ENCODE measurements at regions not wholly inside any gene's neighbourhood (a gene's known extent, or its start where the extent isn't known, plus 50 kb on each side); places are given as distances from the start of the nearest gene placed in this dataset.
"Not testable (repeated sequence)": the region's sequence is repeated elsewhere in the genome, so short reads cannot be mapped to it uniquely, and the experiment has no call there.

DNA sequence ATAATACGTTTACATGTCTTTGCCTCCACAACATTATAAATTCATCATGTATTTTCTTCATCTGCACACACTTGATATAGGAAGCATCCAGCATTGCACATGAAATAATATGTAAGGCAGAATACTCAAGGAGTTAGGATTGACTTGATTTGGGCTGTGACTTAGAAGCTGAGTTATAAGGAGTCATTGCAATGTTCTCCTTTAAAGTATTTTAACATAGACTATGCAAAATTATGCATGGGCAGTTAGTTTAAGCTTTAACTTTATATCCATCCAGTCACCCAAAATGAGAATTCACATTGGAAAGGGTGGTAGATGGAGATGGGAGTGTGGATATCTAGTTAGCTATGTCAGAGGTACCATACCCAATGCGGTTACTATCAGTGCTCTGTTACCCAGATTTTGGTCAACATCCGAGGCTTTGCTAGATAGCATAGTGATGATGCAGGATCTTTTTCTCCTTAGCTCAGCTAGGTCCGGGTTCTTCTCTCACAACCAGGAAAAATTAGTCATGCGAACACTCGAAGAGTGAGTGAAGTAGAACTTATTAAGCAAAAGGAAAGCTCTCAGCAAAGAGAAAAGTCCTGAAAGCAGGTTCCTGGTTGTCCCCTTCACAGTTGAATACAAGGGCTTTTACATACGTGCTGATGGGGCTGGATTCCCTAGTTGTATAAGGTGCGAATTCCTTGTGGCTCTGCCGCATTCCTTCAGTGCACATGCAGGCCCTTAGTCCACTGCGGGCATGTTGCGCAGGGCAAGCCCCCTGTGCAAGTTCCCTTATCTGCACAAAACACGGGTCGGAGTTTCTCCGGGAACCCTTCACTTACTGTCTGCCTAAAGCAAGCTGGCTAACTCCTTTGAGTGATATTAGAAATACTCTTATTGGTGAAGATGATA is 73.1 kb upstream of the FAM20A start:
- H3K27me3 ChIP-seq (ENCODE audit: insufficient read depth, low read length): peaks cover 4% of the 10 kb centered on the region
- H2AFZ ChIP-seq (ENCODE audit: low read depth, low read length): no peak overlapping the region
- no peak overlapping the region for H3K4me3 ChIP-seq (ENCODE audit: low read length)
- H3K9me3 ChIP-seq (ENCODE audit: low read length): no peaks in the 10 kb centered on the region
- H3K4me1 ChIP-seq (ENCODE audit: insufficient read depth, low read length): no peaks in the 10 kb centered on the region
- H3K36me3 ChIP-seq (ENCODE audit: insufficient read depth, low read length): no peaks in the 10 kb centered on the region

GRCh38 chr17:68670967-68671693 is 70.0 kb upstream of the FAM20A start:
- Histone ChIP-seq H3K4me1 (ENCODE audit: insufficient read depth, low read length) (no peaks in the 10 kb centered on the region), H2AFZ (ENCODE audit: low read depth, low read length) (no peak overlapping the region), H3K27me3 (ENCODE audit: insufficient read depth, low read length) (no peaks in the 10 kb centered on the region), H3K36me3 (ENCODE audit: insufficient read depth, low read length) (no peaks in the 10 kb centered on the region), H3K9me3 (ENCODE audit: low read length) (no peaks in the 10 kb centered on the region), H3K4me3 (ENCODE audit: low read length) (no peak overlapping the region)

GRCh38 chr17:68666438-68666837 is 65.3 kb upstream of the FAM20A start:
- H3K4me3 ChIP-seq (ENCODE audit: low read length); H3K36me3 ChIP-seq (ENCODE audit: insufficient read depth, low read length); H2AFZ ChIP-seq (ENCODE audit: low read depth, low read length); H3K9me3 ChIP-seq (ENCODE audit: low read length); H3K27me3 ChIP-seq (ENCODE audit: insufficient read depth, low read length); H3K4me1 ChIP-seq (ENCODE audit: insufficient read depth, low read length): not testable (repeated sequence)

DNA sequence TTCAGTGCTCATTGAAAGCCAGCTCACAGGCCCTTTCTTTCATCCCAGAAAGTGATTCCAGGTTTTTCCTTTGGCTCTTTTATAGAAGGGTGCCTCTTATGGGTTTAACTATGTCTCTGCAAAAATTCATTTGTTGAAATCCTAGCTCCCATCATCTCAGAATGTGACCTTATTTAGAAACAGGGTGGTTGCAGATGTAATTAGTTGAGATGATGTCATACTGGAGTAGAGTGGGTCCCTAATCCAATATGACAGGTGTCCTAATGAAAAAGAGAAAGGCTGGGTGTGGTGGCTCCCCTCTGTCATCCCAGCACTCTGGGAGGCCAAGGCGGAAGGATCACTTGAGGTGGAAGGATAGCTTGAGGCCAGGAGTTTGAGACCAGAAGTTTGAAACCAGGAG is 64.2 kb upstream of the FAM20A start:
- Histone ChIP-seq H3K4me1 (ENCODE audit: insufficient read depth, low read length) (no peaks in the 10 kb centered on the region), H3K36me3 (ENCODE audit: insufficient read depth, low read length) (no peaks in the 10 kb centered on the region), H2AFZ (ENCODE audit: low read depth, low read length) (no peak overlapping the region), H3K27me3 (ENCODE audit: insufficient read depth, low read length) (peaks cover 2% of the 10 kb centered on the region), H3K9me3 (ENCODE audit: low read length) (no peaks in the 10 kb centered on the region), H3K4me3 (ENCODE audit: low read length) (no peak overlapping the region)

DNA sequence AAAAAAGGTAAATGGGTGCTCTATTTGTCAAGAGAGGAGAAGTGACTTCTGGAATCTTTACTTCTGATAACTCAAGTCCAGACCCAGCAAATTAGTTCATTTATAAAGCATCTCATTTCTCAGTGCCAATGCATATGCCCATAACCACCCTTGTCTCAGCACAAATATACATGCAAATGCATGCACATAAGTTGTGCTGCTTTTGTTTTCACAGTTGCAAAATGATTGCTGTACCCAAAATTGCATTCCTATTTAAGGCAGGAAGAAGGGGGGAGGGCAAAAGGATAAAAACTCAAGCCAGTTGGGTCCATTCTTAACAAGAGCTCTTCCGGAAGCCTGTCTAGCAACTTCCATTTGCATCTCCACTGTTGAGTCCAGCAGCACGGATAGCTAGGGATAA is 61.3 kb upstream of the FAM20A start:
- Histone ChIP-seq H3K27me3 (ENCODE audit: insufficient read depth, low read length) (peaks cover 2% of the 10 kb centered on the region), H2AFZ (ENCODE audit: low read depth, low read length) (no peak overlapping the region)

GRCh38 chr17:68662037-68662432 is 60.9 kb upstream of the FAM20A start:
- Histone ChIP-seq H3K4me3 (ENCODE audit: low read length) (no peak overlapping the region), H2AFZ (ENCODE audit: low read depth, low read length) (no peak overlapping the region), H3K4me1 (ENCODE audit: insufficient read depth, low read length) (no peaks in the 10 kb centered on the region), H3K27me3 (ENCODE audit: insufficient read depth, low read length) (peaks cover 2% of the 10 kb centered on the region), H3K9me3 (ENCODE audit: low read length) (no peaks in the 10 kb centered on the region), H3K36me3 (ENCODE audit: insufficient read depth, low read length) (no peaks in the 10 kb centered on the region)

More for the DNA sequence above, 61.3 kb upstream of the FAM20A start:
- H3K36me3 ChIP-seq (ENCODE audit: insufficient read depth, low read length): no peaks in the 10 kb centered on the region
- no peaks in the 10 kb centered on the region for H3K4me1 ChIP-seq (ENCODE audit: insufficient read depth, low read length)
- H3K4me3 ChIP-seq (ENCODE audit: low read length): no peak overlapping the region
- no peaks in the 10 kb centered on the region for H3K9me3 ChIP-seq (ENCODE audit: low read length)

GRCh38 chr17:68661265-68662036 is 60.3 kb upstream of the FAM20A start:
- Histone ChIP-seq H3K36me3 (ENCODE audit: insufficient read depth, low read length) (no peaks in the 10 kb centered on the region), H3K9me3 (ENCODE audit: low read length) (no peaks in the 10 kb centered on the region), H3K27me3 (ENCODE audit: insufficient read depth, low read length) (peaks cover 2% of the 10 kb centered on the region), H3K4me1 (ENCODE audit: insufficient read depth, low read length) (no peaks in the 10 kb centered on the region), H3K4me3 (ENCODE audit: low read length) (no peak overlapping the region), H2AFZ (ENCODE audit: low read depth, low read length) (no peak overlapping the region)

GRCh38 chr17:68660302-68660701 is 59.1 kb upstream of the FAM20A start:
- Histone ChIP-seq H2AFZ (ENCODE audit: low read depth, low read length) (no peak overlapping the region), H3K36me3 (ENCODE audit: insufficient read depth, low read length) (no peaks in the 10 kb centered on the region), H3K4me3 (ENCODE audit: low read length) (no peak overlapping the region), H3K9me3 (ENCODE audit: low read length) (no peaks in the 10 kb centered on the region), H3K27me3 (ENCODE audit: insufficient read depth, low read length) (no peaks in the 10 kb centered on the region), H3K4me1 (ENCODE audit: insufficient read depth, low read length) (no peaks in the 10 kb centered on the region)

- Histone ChIP-seq H3K27me3 (ENCODE audit: insufficient read depth, low read length) (no peaks in the 10 kb centered on the region), H3K4me1 (ENCODE audit: insufficient read depth, low read length) (no peaks in the 10 kb centered on the region), H3K36me3 (ENCODE audit: insufficient read depth, low read length) (no peaks in the 10 kb centered on the region), H3K9me3 (ENCODE audit: low read length) (no peaks in the 10 kb centered on the region), H2AFZ (ENCODE audit: low read depth, low read length) (no peak overlapping the region), H3K4me3 (ENCODE audit: low read length) (no peak overlapping the region)
These were observed 58.0 kb upstream of the FAM20A start for GRCh38 chr17:68658999-68659780.

DNA sequence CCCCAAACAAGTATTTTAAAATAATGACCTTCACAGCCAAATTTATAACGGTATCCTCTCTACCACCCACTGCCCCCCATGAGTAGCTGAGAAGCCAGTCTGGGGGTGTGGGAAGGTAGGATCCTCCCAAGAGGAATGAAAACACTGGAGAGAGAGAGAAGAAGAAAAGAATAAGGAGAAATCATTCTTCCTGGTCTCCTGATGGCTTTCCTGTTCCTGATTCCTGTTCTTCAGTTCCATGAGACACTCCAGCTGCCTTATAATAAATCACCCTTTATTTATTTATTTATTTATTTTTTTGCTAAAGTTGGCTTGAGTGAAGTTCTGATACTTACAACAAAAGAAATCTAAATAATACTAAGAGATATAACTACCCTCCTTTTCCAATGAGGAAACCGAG is 56.4 kb upstream of the FAM20A start:
- no peaks in the 10 kb centered on the region for H3K9me3 ChIP-seq (ENCODE audit: low read length)
- no peak overlapping the region for H2AFZ ChIP-seq (ENCODE audit: low read depth, low read length)
- no peaks in the 10 kb centered on the region for H3K4me1 ChIP-seq (ENCODE audit: insufficient read depth, low read length)
- H3K27me3 ChIP-seq (ENCODE audit: insufficient read depth, low read length): no peaks in the 10 kb centered on the region
- H3K4me3 ChIP-seq (ENCODE audit: low read length): no peak overlapping the region
- no peaks in the 10 kb centered on the region for H3K36me3 ChIP-seq (ENCODE audit: insufficient read depth, low read length)

GRCh38 chr17:68657166-68657565 is 56.0 kb upstream of the FAM20A start:
- Histone ChIP-seq H3K27me3 (ENCODE audit: insufficient read depth, low read length) (no peaks in the 10 kb centered on the region), H3K36me3 (ENCODE audit: insufficient read depth, low read length) (no peaks in the 10 kb centered on the region), H3K4me1 (ENCODE audit: insufficient read depth, low read length) (no peaks in the 10 kb centered on the region), H3K9me3 (ENCODE audit: low read length) (no peaks in the 10 kb centered on the region), H3K4me3 (ENCODE audit: low read length) (no peak overlapping the region), H2AFZ (ENCODE audit: low read depth, low read length) (no peak overlapping the region)

DNA sequence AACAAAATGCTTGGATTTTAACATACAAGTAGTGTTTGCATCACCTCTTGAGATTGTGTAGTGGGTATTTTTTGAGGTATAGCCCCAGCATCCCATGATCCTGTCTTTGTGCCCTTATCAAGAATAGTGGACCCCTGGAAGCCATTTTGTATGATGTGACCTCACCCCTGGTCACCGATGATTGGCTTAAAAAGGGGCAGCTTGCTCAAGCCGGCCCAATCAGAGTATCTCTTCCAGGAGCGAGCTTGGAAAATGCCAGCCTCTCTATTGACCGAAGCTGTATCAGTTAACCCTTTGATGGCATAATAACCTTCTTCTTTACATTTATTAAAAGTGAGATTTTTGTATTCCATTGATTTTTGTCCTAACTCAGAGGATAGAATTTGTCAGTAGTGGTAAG is 55.5 kb upstream of the FAM20A start:
- Histone ChIP-seq H3K9me3 (ENCODE audit: low read length) (no peaks in the 10 kb centered on the region), H2AFZ (ENCODE audit: low read depth, low read length) (no peak overlapping the region), H3K4me1 (ENCODE audit: insufficient read depth, low read length) (no peaks in the 10 kb centered on the region), H3K36me3 (ENCODE audit: insufficient read depth, low read length) (no peaks in the 10 kb centered on the region), H3K4me3 (ENCODE audit: low read length) (no peak overlapping the region), H3K27me3 (ENCODE audit: insufficient read depth, low read length) (no peaks in the 10 kb centered on the region)
